H9 (cell line): ENCODE measurements at regions not wholly inside any gene's neighbourhood (a gene's known extent, or its start where the extent isn't known, plus 50 kb on each side); places are given as distances from the start of the nearest gene placed in this dataset.

ENCODE experiments used
- DNase-seq: peaks from one replicate; pipeline ENCODE4 v3.0.0-alpha.2; 2017
- H2AFZ ChIP-seq: one replicate; pipeline ENCODE4 v1.6.1; 2013; ENCODE audit warnings: mild to moderate bottlenecking, low read length, control low read depth, moderate library complexity
- H2AK5ac ChIP-seq: 2 replicates; pipeline ENCODE4 v1.6.1; 2013; ENCODE audit warnings: low read length, control low read depth, mixed read lengths; ENCODE audit not compliant: insufficient read length
- H2BK120ac ChIP-seq: one replicate; pipeline ENCODE4 v1.6.1; 2013; ENCODE audit warnings: low read depth, mild to moderate bottlenecking, low read length, control low read depth, inconsistent platforms; ENCODE audit not compliant: poor library complexity, severe bottlenecking
- H2BK12ac ChIP-seq: 2 replicates; pipeline ENCODE4 v1.6.1; 2013; ENCODE audit warnings: low read length, control low read depth, mixed read lengths, low read depth; ENCODE audit not compliant: insufficient read length
- H2BK15ac ChIP-seq: 2 replicates; pipeline ENCODE4 v1.6.1; 2013; ENCODE audit warnings: low read depth, low read length, control low read depth
- H2BK20ac ChIP-seq: one replicate; pipeline ENCODE4 v1.6.1; 2013; ENCODE audit warnings: low read depth, mild to moderate bottlenecking, low read length, control low read depth, inconsistent platforms; ENCODE audit not compliant: poor library complexity, severe bottlenecking
- H2BK5ac ChIP-seq: 2 replicates; pipeline ENCODE4 v1.6.1; 2013; ENCODE audit warnings: low read length, control low read depth, mixed read lengths; ENCODE audit not compliant: insufficient read length
- H3K14ac ChIP-seq: 2 replicates; pipeline ENCODE4 v1.6.1; 2013; ENCODE audit warnings: low read length, control low read depth; ENCODE audit not compliant: insufficient read depth
- H3K18ac ChIP-seq: 2 replicates; pipeline ENCODE4 v1.6.1; 2013; ENCODE audit warnings: low read depth, mild to moderate bottlenecking, mixed read lengths, low read length, control low read depth; ENCODE audit not compliant: insufficient read length
- H3K23ac ChIP-seq: 2 replicates; pipeline ENCODE4 v1.6.1; 2013; ENCODE audit warnings: low read length, control low read depth, mixed read lengths, low read depth; ENCODE audit not compliant: insufficient read length
- H3K23me2 ChIP-seq: 2 replicates; pipeline ENCODE4 v1.6.1; 2013; ENCODE audit warnings: low read depth, mild to moderate bottlenecking, mixed read lengths, low read length, control low read depth; ENCODE audit not compliant: insufficient read length, poor library complexity, severe bottlenecking
- H3K27ac ChIP-seq: 2 replicates; pipeline ENCODE4 v1.5.1; 2013; ENCODE audit warnings: low read length, control low read depth, mixed read lengths, low read depth; ENCODE audit not compliant: insufficient read length
- H3K27me3 ChIP-seq: 2 replicates; pipeline ENCODE4 v1.6.1; 2013; ENCODE audit warnings: low read length, control low read depth, inconsistent platforms; ENCODE audit not compliant: insufficient read depth
- H3K4ac ChIP-seq: 2 replicates; pipeline ENCODE4 v1.6.1; 2013; ENCODE audit warnings: low read depth, mild to moderate bottlenecking, control low read depth, inconsistent platforms, low read length, moderate library complexity
- H3K4me1 ChIP-seq: 2 replicates; pipeline ENCODE4 v1.6.1; 2013; ENCODE audit warnings: low read length, control low read depth, inconsistent platforms; ENCODE audit not compliant: insufficient read depth
- H3K4me2 ChIP-seq: 2 replicates; pipeline ENCODE4 v1.6.1; 2013; ENCODE audit warnings: low read length, control low read depth, mixed read lengths; ENCODE audit not compliant: insufficient read length, insufficient read depth
- H3K56ac ChIP-seq: 2 replicates; pipeline ENCODE4 v1.6.1; 2013; ENCODE audit warnings: low read depth, mild to moderate bottlenecking, mixed read lengths, low read length, control low read depth; ENCODE audit not compliant: insufficient read length
- H3K79me1 ChIP-seq: 2 replicates; pipeline ENCODE4 v1.6.1; 2013; ENCODE audit warnings: low read depth, mild to moderate bottlenecking, moderate library complexity, low read length, control low read depth, inconsistent platforms; ENCODE audit not compliant: insufficient read depth, poor library complexity, severe bottlenecking
- H3K79me2 ChIP-seq: 2 replicates; pipeline ENCODE4 v1.6.1; 2013; ENCODE audit warnings: low read length, control low read depth, inconsistent platforms; ENCODE audit not compliant: insufficient read depth
- H3K9ac ChIP-seq: 2 replicates; pipeline ENCODE4 v1.6.1; 2013; ENCODE audit warnings: low read length, control low read depth, mixed read lengths; ENCODE audit not compliant: insufficient read length; ENCODE audit errors: extremely low read depth
- H3K9me3 ChIP-seq: one replicate; pipeline ENCODE4 v1.6.1; 2013; ENCODE audit warnings: low read depth, low read length, inconsistent platforms; ENCODE audit not compliant: control insufficient read depth
- H3T11ph ChIP-seq: one replicate; pipeline ENCODE4 v1.6.1; 2013; ENCODE audit warnings: mild to moderate bottlenecking, low read length, control low read depth, inconsistent platforms
- H4K20me1 ChIP-seq: one replicate; pipeline ENCODE4 v1.6.1; 2013; ENCODE audit not compliant: control insufficient read depth, insufficient read length, insufficient read depth
- H4K5ac ChIP-seq: 2 replicates; pipeline ENCODE4 v1.6.1; 2013; ENCODE audit warnings: low read depth, mild to moderate bottlenecking, mixed read lengths, low read length, control low read depth; ENCODE audit not compliant: insufficient read length
- H4K8ac ChIP-seq: replicated peaks from 2 replicates; pipeline ENCODE4 v1.6.1; 2013; ENCODE audit warnings: low read length, control low read depth, mixed read lengths, low read depth; ENCODE audit not compliant: insufficient read length
- H4K91ac ChIP-seq: 2 replicates; pipeline ENCODE4 v1.6.1; 2013; ENCODE audit warnings: low read depth, mild to moderate bottlenecking, moderate library complexity, mixed read lengths, low read length, control low read depth; ENCODE audit not compliant: insufficient read length
- H3K27ac Mint-ChIP-seq, 3 experiments: 2 replicates in 2 of 3; 3 replicates in 1 of 3; pipeline ENCODE4 v1.8.0; 2020 to 2021; ENCODE audit warnings: mixed read lengths in 3 of 3, mild to moderate bottlenecking in 1 of 3, moderate library complexity in 1 of 3
- H3K27me3 Mint-ChIP-seq: 2 replicates; pipeline ENCODE4 v1.8.0; 2021; ENCODE audit warnings: low read depth, mild to moderate bottlenecking, moderate library complexity, mixed read lengths
- H3K36me3 Mint-ChIP-seq, 3 experiments: 2 replicates in 2 of 3; 3 replicates in 1 of 3; pipeline ENCODE4 v1.8.0; 2020 to 2021; ENCODE audit warnings: low read depth in 3 of 3, mixed read lengths in 3 of 3; ENCODE audit not compliant: insufficient read depth in 1 of 3
- H3K4me1 Mint-ChIP-seq, 2 experiments: 2 replicates each; pipeline ENCODE4 v1.8.0; 2020; ENCODE audit warnings: mixed read lengths in 2 of 2
- H3K4me3 Mint-ChIP-seq, 2 experiments: 2 replicates in 1 of 2; 3 replicates in 1 of 2; pipeline ENCODE4 v1.8.0; 2020 to 2021; ENCODE audit warnings: mild to moderate bottlenecking in 2 of 2, mixed read lengths in 2 of 2, moderate library complexity in 1 of 2
- H3K9me3 Mint-ChIP-seq, 2 experiments: 2 replicates in 1 of 2; 3 replicates in 1 of 2; pipeline ENCODE4 v1.8.0; 2020; ENCODE audit warnings: mild to moderate bottlenecking in 2 of 2, mixed read lengths in 2 of 2, moderate library complexity in 1 of 2
- CTCF ChIP-seq: fragments of 200-600 bp; sonication (generic); conservative IDR thresholded peaks from 3 replicates; pipeline ENCODE4 v1.8.0; 2021; ENCODE audit warnings: antibody characterized with exemption, mild to moderate bottlenecking
- WGBS: extraction: QIAGEN DNeasy Blood & Tissue Kit; methylation state at CpG from one replicate; pipeline ENCODE4 v1.1.7; 2013; ENCODE audit warnings: missing lambda C conversion rate, low lambda C conversion rate, mixed read lengths; ENCODE audit not compliant: insufficient read length; ENCODE audit errors: extremely low coverage; 5-methylcytosine and 5-hydroxymethylcytosine counted together

GRCh38 chr4:148857239-148857972 is 415.2 kb upstream of the NR3C2 start:
- no peak overlapping the region for H2BK120ac ChIP-seq
- H3K27me3 ChIP-seq = no peaks in the 10 kb centered on the region
- H4K20me1 ChIP-seq = no peaks in the 10 kb centered on the region
- no peak overlapping the region for H3T11ph ChIP-seq
- H3K23me2 ChIP-seq = no peaks in the 10 kb centered on the region
- no peak overlapping the region for H3K4me2 ChIP-seq
- no peak for DNase-seq
- no peak for TF ChIP-seq CTCF
- H2BK15ac ChIP-seq = no peak overlapping the region
- H2AK5ac ChIP-seq = no peak overlapping the region
- no peak overlapping the region for H2BK5ac ChIP-seq
- no peak overlapping the region for H3K18ac ChIP-seq
- no peak overlapping the region for H2BK12ac ChIP-seq
- H4K5ac ChIP-seq = no peak overlapping the region
- no peaks in the 10 kb centered on the region for H3K4me1 ChIP-seq
- Mint-ChIP-seq H3K27me3 (no peaks in the 10 kb centered on the region), H3K4me3 (no peak overlapping the region), H3K36me3 (peaks cover 2 to 12% (median 9%) of the 10 kb centered on the region in 3 experiments; a peak in 6 of 7 replicates), H3K27ac (no peak overlapping the region), H3K9me3 (peaks cover 6 to 15% of the 10 kb centered on the region in 2 experiments; a peak in 4 of 5 replicates), H3K4me1 (peaks cover 0 to 7% of the 10 kb centered on the region in 2 experiments; a peak in 2 of 4 replicates)
- H2BK20ac ChIP-seq = no peak overlapping the region
- H2AFZ ChIP-seq = no peak overlapping the region
- H4K8ac ChIP-seq = no peak overlapping the region
- no peak overlapping the region for H3K9ac ChIP-seq
- no peak overlapping the region for H3K4ac ChIP-seq
- no peak overlapping the region for H3K14ac ChIP-seq
- H3K79me1 ChIP-seq = no peaks in the 10 kb centered on the region
- H3K9me3 ChIP-seq = no peaks in the 10 kb centered on the region
- no CpG with 5 or more reads among the region's 4 CpGs for WGBS
- no peaks in the 10 kb centered on the region for H3K79me2 ChIP-seq
- H4K91ac ChIP-seq = no peak overlapping the region
- H3K27ac ChIP-seq = no peak overlapping the region
- no peak overlapping the region for H3K56ac ChIP-seq
- no peak overlapping the region for H3K23ac ChIP-seq
